Activated T-cell treated with anti-CD3 and anti-CD28 coated beads for 48 hours (primary cell): ENCODE measurements at regions not wholly inside any gene's neighbourhood (a gene's known extent, or its start where the extent isn't known, plus 50 kb on each side); places are given as distances from the start of the nearest gene placed in this dataset.

Experiments
- DNase-seq: peaks from one replicate; pipeline ENCODE4 v3.0.0-alpha.2; 2020; ENCODE audit warnings: low read depth

DNA sequence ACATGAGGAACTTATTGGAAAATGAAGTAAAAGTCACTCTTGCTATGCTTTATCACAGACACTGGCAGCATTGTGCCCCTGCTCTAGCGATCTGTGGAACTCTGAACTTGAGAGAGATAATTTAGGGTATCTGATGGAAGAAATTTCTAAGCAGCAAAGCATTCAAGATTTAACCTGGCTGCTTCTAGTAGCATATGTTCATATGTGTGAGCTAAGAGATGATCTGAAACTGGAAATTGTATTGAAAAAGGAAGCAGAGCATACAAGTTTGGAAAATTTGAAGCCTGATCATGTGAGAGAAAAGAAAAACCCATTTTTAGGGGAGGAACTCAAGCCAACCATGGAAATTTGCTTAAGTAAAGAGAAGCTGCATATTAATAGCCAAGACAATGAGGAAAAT, 657.7 kb downstream of the TRAM1L1 start:
- no peak for DNase-seq

DNA sequence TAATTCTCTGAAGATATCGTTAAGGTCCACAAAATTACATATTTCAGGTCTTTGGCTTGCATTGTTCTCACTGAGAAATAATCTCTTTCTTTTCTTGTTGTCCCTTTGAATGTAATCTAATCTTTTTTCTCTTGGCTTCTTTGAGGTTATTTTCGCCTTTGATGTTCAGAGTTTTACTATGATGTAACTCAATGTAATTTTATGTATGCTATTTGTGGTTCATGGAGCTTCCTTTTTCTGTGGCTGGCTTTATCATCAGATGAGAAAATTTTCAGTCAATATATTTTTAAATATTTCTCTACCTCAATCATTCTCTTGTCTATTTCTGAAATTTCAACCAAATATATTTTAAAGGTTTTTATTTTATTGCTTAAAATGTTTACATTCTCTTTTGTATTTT, 672.2 kb downstream of the TRAM1L1 start:
- DNase-seq = no peak

DNA sequence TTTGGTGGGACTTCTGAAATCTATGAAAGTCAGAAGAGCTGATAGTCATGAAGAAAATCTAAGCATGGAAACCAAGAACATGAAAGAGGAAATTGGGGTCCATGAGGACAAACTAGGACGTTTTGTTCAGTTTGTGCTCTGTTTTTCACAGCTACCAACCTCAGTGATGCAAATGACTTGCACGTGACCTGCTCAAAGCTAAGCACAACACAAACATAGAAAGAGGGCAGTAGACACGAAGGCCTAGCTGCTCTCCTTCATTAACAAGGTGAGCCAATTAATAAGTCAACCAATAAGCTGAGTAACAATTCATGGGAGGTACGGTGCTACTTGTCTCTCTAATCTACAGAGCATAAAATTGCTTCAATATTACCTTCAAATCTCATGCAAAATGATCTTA, 684.1 kb downstream of the TRAM1L1 start:
- no peak for DNase-seq

DNA sequence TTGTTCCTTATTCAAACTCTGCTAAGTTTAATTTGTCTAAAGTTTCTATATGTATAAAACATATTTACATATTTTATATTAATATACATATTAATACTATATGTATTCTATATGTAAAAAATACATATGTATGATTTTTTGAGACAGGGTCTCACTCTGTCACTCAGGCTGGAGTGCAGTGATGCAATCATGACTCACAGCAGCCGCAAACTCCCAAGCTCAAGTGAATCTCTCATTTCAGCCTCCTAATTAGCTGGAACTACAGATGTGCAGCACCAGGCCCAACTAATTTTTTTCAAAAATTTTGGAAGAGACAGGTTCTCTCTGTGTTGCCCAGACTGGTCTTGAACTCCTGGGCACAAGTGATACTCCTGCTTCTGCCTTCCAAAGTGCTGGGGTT, 684.9 kb downstream of the TRAM1L1 start:
- DNase-seq = no peak

DNA sequence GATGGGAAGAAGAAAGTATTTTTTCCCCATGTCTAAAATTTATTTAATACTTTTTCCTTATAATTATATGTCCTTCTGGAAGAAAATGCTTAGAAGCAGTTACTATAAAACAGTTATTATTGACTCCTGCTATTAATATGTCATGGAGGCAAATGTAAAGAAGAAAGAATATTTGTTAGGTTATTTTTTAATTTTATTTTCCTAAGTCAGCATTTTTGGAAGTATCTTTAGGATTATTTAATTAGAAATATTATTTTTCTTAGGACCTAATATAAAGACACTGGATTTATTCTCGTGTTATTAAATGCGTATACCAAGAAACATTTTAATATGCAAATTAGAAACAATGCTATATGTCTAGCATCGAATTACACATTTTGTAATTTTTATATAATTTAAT, 687.7 kb downstream of the TRAM1L1 start:
- no peak for DNase-seq

DNA sequence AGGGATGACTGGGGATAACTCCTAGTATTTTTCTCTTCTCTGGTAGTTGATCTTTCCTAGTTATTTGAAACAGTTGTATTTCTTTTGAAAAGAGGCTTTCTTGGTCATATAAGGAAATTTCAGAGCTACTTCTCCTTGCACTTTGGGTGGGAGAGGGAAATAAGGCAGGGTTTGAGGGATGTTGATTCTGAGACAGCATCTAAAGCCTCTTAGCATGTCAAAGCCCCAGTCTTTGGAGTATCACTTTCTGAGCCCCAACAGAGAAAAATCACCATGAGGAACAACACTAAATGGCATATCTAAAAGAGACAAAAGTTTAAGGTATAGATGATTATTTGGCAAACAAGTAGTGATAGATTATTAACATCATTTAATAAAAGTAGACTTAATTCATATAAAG, 688.1 kb downstream of the TRAM1L1 start:
- no peak for DNase-seq

DNA sequence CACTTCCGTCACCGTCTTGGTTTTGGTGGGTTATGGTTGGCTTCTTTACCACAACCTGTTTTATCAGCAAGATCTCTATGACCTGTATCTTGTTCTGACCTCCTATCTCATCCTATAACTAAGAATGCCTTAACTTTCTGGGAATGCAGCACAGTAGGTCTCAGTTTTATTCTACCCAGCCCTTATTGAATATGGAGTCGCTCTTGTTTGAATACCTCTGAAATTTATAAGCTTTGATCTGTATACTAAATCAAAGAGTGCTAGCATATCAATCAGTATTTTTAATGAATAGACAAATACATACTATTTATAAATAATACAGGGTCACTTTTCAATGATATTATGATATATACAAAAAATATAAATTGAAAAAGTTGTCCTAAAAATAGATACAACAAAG, 690.0 kb downstream of the TRAM1L1 start:
- DNase-seq = no peak

DNA sequence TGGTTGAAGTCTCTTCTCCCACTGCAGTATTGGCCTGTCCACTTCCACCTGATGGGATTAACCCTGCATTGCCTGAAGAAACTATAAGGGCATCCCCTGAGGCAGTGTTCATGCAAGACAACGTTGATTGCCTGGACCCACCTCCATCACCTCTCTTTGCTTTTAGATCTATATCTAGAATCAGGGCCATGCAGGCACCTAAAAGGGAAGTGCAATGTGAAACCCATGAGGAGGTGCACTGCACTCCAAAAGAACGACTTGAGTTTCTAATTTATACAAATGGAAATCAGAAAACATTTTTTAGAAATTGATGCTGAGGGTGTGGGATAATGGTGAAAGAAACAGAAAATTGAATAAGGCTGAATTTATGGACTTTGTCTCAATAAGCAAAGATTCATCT, 694.4 kb downstream of the TRAM1L1 start:
- no peak for DNase-seq

DNA sequence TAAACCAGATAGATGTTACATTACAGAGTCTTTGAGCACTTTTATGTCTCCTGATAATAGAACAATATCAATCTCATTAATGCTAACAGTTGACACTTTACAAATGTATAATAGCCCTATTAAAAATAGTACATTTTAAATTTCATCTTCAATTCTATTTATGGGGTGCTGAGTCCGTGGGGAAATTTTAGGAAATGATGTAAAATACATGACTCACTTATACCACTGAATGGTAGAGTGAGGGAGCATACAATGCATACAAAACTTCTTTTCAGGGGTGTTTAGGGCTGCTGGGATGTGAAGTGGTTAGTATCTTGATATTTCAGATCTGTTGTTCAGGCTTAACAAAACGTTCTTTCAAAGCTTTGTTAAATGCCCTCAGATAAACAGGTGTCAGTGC, 696.2 kb downstream of the TRAM1L1 start:
- DNase-seq = no peak

DNA sequence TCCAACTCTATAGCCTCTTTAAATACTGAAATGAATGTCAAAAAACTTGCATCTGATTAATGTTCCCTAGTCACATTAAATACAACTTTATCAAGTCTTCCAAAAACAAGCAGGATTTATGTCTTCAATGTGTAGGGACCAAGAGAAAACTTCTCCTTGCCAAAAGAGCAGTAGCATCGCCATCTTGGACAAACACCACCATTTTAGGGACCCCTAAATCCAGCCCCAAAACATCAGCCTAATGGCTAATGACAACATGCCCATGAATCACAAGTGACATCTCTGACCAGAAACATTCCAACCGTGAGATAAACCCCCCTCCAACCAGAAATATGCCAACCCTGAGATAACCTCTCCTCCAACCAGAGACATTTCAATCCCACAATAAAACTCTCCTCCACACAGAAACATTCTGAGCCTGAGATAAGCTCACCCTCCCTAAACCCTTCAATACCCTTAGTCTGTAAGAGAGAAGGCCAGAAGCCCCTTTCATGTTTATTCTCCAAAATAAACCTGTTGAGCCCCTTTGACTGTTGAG, 697.4 kb downstream of the TRAM1L1 start:
- DNase-seq = no peak

DNA sequence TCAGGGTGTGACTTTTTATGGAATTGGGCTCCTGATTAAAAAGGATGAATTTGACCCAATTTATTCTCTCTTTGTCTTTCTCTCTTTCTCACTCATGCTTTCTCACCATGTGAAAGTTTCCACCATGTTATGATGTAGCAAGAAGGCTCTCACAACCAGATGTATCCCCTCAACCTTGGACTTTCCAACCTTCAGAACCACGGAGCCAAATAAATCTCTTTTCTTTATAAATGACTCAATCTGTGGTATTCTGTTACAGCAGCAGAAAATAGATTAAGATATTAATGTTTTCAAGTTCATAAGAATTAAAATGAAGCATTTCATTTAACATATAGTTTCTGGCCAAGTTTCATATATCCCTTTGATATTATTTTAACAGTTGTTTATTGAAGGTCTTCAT, 698.5 kb downstream of the TRAM1L1 start:
- DNase-seq = no peak

DNA sequence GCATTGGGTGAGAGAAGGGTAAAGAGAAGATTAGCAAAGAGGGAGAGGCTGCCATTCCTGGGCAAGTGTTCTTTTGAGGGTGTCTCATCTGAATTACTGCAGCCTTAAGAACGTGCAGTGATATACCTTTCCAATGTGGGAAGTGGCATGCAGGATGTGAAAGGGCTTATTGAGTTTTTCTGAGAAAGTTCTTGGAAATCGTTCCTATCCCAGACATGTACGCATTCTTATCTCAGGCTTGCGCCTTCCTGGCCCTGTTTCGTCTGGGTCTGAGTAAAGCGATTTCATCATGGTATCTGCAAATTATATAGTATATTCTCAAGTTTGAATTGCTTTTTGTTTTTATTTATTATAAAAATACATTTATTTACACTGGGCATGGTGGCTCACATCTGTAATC, 699.8 kb downstream of the TRAM1L1 start:
- no peak for DNase-seq

DNA sequence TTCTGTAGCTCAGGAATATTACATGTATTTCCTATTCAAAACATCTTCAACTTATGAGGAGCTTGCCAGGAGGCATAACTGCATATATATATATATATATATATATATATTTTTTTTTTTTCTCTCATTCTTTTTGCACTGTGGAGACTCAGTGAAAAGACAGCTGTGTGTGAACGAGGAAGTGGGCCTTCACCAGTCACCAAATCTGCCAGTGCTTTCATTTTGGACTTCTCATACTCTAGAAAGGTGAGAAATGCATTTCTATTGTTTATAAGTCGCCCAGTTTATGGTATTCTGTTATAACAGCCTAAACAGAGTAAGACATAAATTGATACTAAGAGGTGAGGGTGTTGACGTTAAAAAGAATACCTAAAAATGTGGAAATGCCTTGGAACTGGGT, 710.6 kb downstream of the TRAM1L1 start:
- DNase-seq = no peak

DNA sequence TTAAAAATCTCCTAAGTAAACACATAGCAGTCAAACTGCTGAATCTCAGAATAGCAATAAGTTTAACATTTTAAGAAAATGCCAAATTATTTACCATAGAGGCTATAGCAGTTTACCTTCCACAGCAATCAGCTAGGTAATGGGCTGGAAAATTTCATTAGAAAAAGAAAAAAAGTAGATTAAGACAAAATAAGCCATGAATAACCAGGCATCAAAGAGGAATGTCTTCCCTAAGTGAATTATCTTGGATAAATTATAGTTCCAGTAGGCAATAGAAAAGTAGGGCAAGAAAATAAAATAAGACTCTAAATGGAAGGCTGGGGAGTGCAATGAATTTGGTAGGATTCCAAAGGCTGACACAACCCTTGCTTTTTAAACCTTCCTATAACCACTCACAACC, 722.8 kb downstream of the TRAM1L1 start:
- no peak for DNase-seq

DNA sequence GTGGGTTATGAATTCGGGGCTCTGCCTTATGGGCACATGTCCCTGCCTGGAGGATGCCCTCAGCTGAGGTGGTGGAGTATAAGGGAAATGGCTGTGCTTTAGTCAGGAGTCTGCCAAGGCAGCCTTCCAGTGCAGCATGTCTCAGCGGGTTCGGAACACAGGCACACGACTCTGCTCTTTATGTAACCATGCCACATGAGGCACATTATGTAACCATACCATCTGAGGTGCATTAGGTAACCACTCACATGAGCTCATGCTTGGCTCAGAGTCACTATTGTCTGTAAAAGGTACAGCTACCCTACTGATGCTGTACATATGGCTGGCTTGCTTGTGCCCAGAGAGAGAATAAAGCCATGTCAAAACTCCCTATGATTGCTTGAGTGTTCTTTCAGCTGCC, 723.6 kb downstream of the TRAM1L1 start:
- DNase-seq = no peak

DNA sequence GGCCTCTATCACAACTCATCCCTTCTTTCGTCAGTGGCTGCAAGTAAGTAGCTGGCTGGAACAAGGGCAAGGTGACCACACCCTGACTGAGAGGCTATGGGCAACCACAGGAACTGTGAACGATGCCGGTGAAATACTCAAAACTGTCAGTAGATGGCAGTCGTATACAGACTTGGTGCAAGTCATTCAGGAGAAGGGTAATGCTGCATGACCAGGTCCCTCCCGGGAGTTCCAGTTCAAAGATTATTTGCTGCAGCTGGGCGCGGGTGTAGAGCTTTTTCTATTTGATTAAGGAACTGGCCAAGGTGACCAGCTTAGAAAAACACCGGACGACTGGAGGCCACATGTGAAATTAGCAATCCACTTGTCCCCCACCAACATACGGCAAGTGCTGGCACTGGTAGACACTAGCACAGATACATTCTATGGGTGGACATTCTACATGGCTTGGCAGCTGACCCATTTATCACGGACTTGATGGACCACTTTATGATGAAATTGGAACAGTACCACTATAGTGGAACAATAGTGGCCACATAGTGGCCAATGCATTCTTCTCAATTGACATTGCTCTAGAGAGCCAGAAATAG, 726.6 kb downstream of the TRAM1L1 start:
- DNase-seq = peak; percentile 15

DNA sequence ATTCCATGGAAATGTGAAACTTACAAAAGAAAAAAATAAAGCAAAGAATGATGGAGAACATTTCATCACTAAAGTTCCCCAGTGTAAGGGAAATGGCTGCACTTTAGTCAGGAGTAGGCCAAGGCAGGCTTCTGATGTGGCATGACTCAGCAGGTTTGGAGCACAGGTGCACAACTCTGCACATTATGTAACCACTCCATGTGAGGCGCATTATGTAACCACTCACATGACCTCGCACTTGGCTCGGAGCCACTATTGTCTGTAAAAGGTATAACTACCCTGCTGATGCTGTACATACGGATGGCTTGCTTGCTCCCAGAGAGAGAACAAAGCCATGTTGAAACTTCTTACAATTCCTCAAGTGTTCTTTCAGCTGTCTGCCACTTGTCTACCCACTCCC, 727.6 kb downstream of the TRAM1L1 start:
- DNase-seq = no peak

DNA sequence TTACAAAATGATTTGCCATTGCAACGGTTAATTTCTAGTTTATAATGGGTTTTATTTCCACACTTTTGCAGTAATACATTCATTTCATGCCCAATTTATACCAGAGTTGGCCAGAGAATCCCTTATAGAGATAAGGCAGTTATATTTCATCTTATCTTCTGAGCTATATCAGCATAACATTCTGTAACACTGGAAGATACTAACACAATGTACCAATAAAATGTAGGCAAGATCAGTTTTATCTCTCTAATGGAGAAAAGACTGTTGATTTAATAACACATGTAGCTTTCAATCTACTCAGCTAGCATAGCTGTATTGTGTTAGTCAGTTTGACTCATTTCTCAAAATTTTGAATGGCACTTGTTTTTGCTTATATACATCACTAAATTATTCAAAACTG, 738.6 kb downstream of the TRAM1L1 start:
- no peak for DNase-seq

DNA sequence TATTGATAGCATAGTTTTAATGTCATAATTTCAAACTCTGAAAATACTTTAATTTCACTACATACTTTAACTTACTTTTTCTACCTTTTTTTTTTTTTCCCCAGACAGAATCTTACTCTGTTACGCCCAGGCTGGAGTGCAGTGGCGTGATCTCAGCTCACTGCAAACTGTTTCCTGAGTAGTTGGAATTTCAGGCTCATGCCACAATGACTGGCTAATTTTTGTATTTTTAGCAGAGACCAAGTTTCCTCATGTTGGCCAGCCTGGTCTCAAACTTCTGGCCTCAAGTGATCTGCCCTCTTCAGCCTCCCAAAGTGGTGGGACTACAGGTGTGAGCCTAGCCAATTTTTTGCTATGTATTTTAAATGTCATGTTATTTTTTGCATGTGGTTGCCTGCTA, 741.6 kb downstream of the TRAM1L1 start:
- DNase-seq = no peak

DNA sequence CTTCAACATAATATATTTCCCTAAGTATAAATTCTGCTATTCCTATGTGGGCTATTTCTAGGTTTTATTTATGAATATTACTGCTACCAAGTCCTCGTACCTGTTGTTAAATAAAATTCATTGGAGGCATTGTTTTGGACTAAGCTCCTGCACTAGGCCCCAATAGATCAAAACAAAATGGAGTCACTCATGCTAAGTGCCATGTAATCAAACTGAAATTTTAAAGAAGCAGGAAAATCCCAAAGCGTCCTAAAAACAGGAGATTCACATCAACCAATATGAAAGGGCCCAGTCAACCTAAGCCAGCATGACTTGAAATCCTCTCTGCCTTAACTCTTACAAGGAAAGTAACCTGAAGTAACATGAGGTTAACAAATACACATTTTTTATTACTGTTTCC, 743.2 kb downstream of the TRAM1L1 start:
- no peak for DNase-seq

DNA sequence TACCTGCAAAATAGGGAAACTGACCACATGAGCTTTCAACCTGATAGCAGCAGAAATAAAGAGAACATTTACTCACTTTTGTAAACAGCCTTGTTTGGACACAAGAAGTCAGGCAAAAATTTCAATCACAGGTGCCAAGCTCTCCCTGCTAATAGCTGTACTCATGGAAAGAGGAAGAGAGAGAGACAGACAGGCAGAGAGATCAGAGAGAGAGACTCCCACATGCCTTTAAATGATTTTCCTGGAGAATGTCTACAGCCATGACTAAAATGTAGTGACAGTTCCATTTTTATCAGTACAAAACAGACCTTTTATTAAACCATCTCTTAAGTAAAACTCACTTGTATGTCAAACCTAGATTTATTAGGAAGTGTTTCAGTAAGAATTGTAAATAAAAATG, 752.9 kb downstream of the TRAM1L1 start:
- no peak for DNase-seq

DNA sequence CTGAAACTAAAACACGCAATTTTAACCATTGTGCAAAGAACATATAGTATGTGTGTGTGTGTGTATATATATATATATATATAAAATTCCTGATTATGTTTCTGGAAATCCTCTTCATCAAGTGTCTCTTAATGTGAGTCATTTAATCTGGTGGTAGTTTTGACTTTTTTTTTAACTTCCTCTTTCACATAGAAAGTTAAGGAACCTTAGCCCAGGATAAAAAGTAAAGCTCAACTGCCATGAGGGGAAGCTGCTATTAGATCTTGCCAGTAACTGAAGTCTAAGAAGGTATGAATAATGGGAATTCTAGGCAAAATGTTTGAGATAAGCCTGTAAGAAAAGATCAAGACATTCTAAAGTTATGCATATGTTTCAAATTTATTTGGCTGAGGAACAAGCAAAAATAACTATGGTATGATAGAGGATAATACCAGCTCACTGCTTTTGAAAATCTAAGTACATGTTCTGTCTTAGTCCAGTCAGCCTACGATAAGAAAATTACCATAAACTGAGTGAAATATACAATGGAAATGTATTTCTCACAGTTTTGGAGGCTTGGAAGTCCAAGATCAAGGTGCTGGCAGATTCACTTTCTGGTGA, 757.0 kb downstream of the TRAM1L1 start:
- DNase-seq = no peak

DNA sequence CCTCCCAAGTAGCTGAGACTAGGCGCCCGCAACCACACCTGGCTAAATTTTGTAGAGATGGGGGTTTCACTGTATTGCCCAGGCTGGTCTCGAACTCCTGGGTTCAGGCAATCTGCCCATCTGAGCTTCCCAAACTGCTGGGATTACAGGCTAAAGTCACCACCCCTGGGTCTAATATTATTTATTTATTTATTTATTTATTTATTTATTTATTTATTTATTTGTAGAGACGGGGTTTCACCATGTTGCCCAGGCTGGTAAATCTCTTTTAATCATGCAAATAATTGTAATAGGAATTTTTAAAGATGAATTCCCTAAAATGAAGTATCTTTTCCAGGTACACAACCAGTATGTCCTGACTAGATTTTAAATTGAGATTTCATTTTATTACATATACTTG, 761.8 kb downstream of the TRAM1L1 start:
- no peak for DNase-seq

DNA sequence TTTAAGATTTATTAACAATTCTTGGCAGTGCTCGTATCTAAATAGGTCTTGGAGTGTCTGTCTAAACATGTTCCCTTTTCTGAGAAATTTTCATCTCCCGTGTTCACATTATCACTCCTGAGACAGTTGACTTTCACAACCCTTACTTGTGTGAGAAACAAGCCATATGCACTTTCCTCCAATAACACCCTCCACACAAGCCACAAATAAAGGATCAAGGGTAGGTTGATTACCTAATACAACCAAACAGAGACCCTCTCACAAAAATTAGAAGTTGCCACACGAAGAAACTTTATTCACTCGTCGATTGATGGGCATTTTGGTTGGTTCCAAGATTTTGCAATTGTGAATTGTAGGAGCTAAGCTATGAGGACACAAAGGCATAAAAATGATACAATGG, 763.9 kb downstream of the TRAM1L1 start:
- DNase-seq = no peak
